PC-9 (cell line): ENCODE measurements at regions not wholly inside any gene's neighbourhood (a gene's known extent, or its start where the extent isn't known, plus 50 kb on each side); places are given as distances from the start of the nearest gene placed in this dataset.

Source experiments
- EZH2 ChIP-seq: fragments of 200-600 bp; sonication (generic); IDR thresholded peaks from 2 replicates; pipeline ENCODE4 v1.8.0; 2017; ENCODE audit warnings: antibody characterized with exemption, low read depth
- TF ChIP-seq, protein P1 (sequence below): fragments of 200-600 bp; sonication (generic); conservative IDR thresholded peaks from 2 replicates; pipeline ENCODE4 v1.6.1; 2017; ENCODE audit warnings: mixed run types, antibody characterized with exemption, mild to moderate bottlenecking, moderate library complexity

DNA sequence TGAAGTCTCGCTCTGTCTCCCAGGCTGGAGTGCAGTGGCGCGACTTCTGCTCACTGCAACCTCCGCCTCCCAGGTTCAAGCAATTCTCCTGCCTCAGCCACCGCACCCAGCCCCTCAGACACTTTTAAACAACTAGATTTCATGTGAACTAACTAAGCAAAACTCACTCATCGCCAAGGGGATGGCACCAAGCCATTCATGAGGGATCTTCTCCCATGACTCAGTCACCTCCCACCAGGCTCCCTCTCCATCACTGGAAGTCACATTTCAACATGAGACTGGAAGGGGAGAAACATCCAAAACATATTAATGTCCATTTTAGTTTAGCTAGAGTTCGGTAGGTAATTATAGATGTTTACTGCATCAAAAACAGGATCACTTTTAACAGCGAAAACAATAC is 95.9 kb upstream of the PRL start:
- TF ChIP-seq, protein P1, sequence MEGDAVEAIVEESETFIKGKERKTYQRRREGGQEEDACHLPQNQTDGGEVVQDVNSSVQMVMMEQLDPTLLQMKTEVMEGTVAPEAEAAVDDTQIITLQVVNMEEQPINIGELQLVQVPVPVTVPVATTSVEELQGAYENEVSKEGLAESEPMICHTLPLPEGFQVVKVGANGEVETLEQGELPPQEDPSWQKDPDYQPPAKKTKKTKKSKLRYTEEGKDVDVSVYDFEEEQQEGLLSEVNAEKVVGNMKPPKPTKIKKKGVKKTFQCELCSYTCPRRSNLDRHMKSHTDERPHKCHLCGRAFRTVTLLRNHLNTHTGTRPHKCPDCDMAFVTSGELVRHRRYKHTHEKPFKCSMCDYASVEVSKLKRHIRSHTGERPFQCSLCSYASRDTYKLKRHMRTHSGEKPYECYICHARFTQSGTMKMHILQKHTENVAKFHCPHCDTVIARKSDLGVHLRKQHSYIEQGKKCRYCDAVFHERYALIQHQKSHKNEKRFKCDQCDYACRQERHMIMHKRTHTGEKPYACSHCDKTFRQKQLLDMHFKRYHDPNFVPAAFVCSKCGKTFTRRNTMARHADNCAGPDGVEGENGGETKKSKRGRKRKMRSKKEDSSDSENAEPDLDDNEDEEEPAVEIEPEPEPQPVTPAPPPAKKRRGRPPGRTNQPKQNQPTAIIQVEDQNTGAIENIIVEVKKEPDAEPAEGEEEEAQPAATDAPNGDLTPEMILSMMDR, result no peak
- no peak for TF ChIP-seq EZH2
